Naive thymus-derived CD4-positive, alpha-beta T cell (primary cell): ENCODE measurements at regions not wholly inside any gene's neighbourhood (a gene's known extent, or its start where the extent isn't known, plus 50 kb on each side); places are given as distances from the start of the nearest gene placed in this dataset.

Experiments used
- ATAC-seq: fragments of 150-1000 bp; cut with Tn5 transposase; 2 replicates; pipeline ENCODE4 v1.10.0; 2021; ENCODE audit warnings: mild to moderate bottlenecking, moderate library complexity
- CTCF ChIA-PET: fragments of 350-600 bp; sonication (Branson Sonifier 250); formaldehyde crosslinking; loops from one replicate; lab custom pipeline; 2021; ENCODE audit warnings: antibody characterized with exemption; lab: Charles Lee
- POLR2A ChIA-PET: fragments of 350-600 bp; sonication (Branson Sonifier 250); formaldehyde crosslinking; loops from one replicate; lab custom pipeline; 2021; ENCODE audit warnings: antibody characterized with exemption, inconsistent platforms; lab: Charles Lee
- DNase-seq, 9 donors: peaks; one replicate each; pipeline versions ENCODE4 v3.0.0 to v3.0.0-alpha.2; 2020 to 2022; ENCODE audit warnings: mixed read lengths in 1 of 9
- H3K27ac ChIP-seq: one replicate; pipeline ENCODE4 v1.7.0; 2013; ENCODE audit warnings: mild to moderate bottlenecking, low read depth, low read length, moderate library complexity
- H3K27me3 ChIP-seq, 2 donors: one replicate each; pipeline ENCODE4 v1.7.0; 2013; ENCODE audit warnings: low read length in 2 of 2, mild to moderate bottlenecking in 2 of 2, moderate library complexity in 2 of 2; ENCODE audit not compliant: control insufficient read depth in 2 of 2, insufficient read depth in 2 of 2
- H3K36me3 ChIP-seq, 3 experiments: 1 replicate in 2 of 3; 2 replicates in 1 of 3; pipeline ENCODE4 v1.7.0; 2013; ENCODE audit warnings: low read length in 3 of 3, mild to moderate bottlenecking in 3 of 3, moderate library complexity in 1 of 3; ENCODE audit not compliant: insufficient read depth in 3 of 3, control insufficient read depth in 2 of 3
- H3K4me1 ChIP-seq, 2 donors: one replicate each; pipeline ENCODE4 v1.7.0; 2013; ENCODE audit warnings: low read length in 2 of 2, mild to moderate bottlenecking in 2 of 2, moderate library complexity in 1 of 2; ENCODE audit not compliant: control insufficient read depth in 2 of 2, insufficient read depth in 2 of 2
- H3K4me3 ChIP-seq: 2 replicates; pipeline ENCODE4 v1.7.0; 2013; ENCODE audit warnings: mild to moderate bottlenecking, low read length
- H3K9me3 ChIP-seq, 3 experiments: 1 replicate in 2 of 3; 2 replicates in 1 of 3; pipeline ENCODE4 v1.7.0; 2013; ENCODE audit warnings: low read length in 3 of 3; ENCODE audit not compliant: control insufficient read depth in 2 of 3
- H3K27ac Mint-ChIP-seq, 9 donors: one replicate each; pipeline ENCODE4 v1.8.0; 2020 to 2022; ENCODE audit warnings: mixed read lengths in 9 of 9, mild to moderate bottlenecking in 8 of 9, moderate library complexity in 5 of 9, inconsistent platforms in 2 of 9
- H3K27me3 Mint-ChIP-seq, 5 donors: one replicate each; pipeline ENCODE4 v1.8.0; 2021 to 2022; ENCODE audit warnings: mixed read lengths in 5 of 5, mild to moderate bottlenecking in 1 of 5
- H3K36me3 Mint-ChIP-seq, 5 donors: one replicate each; pipeline ENCODE4 v1.8.0; 2020 to 2022; ENCODE audit warnings: mixed read lengths in 5 of 5, mild to moderate bottlenecking in 3 of 5, inconsistent platforms in 1 of 5
- H3K4me1 Mint-ChIP-seq, 7 donors: one replicate each; pipeline ENCODE4 v1.8.0; 2020 to 2022; ENCODE audit warnings: mixed read lengths in 7 of 7, mild to moderate bottlenecking in 3 of 7, inconsistent platforms in 1 of 7
- H3K4me3 Mint-ChIP-seq, 10 donors: one replicate each; pipeline ENCODE4 v1.8.0; 2020 to 2022; ENCODE audit warnings: mild to moderate bottlenecking in 10 of 10, mixed read lengths in 10 of 10, moderate library complexity in 6 of 10, inconsistent platforms in 2 of 10
- H3K9me3 Mint-ChIP-seq, 11 donors: one replicate each; pipeline ENCODE4 v1.8.0; 2020 to 2022; ENCODE audit warnings: mixed read lengths in 11 of 11, mild to moderate bottlenecking in 4 of 11, inconsistent platforms in 1 of 11, moderate library complexity in 1 of 11
- intact Hi-C, 2 donors: fragments of 100-400 bp; cut with micrococcal nuclease; formaldehyde crosslinking; loops; one replicate each; pipeline ENCODE4 v1.15.1; 2023

DNA sequence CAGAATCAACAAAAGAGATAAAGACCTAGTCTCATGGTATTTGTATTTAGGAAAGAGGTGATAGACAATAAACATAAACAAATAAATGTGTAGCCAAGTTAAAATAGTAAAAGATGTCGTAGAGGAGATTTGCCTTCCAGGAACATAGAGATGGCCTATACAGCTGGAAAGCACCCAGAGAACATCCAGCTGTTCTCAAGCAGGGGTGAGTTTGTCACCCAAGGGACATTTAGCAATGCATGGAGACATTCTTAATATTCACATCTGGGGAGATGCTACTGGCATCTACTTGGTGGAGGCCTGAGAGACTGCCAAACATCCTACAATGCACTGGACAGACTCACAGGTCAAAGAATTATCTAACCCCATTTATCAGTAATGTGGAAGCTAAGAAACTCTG is 88.3 kb downstream of the C11orf87 start:
- no peak overlapping the region for H3K4me3 Mint-ChIP-seq
- H3K9me3 ChIP-seq, result no peaks in the 10 kb centered on the region
- no peaks in the 10 kb centered on the region for H3K36me3 ChIP-seq
- H3K4me3 ChIP-seq, result no peak overlapping the region
- intact Hi-C loops, result no loop called here
- no peak overlapping the region for H3K27ac ChIP-seq
- H3K9me3 Mint-ChIP-seq, result peaks cover 0 to 10% (median 0%) of the 10 kb centered on the region in 11 donors
- no peaks in the 10 kb centered on the region for H3K27me3 Mint-ChIP-seq
- no peak overlapping the region for H3K27ac Mint-ChIP-seq
- H3K27me3 ChIP-seq, result no peaks in the 10 kb centered on the region
- POLR2A ChIA-PET, result no interaction called here
- CTCF ChIA-PET, result no interaction called here
- H3K4me1 ChIP-seq, result no peaks in the 10 kb centered on the region
- no peak for DNase-seq
- no peak for ATAC-seq
- H3K36me3 Mint-ChIP-seq, result no peaks in the 10 kb centered on the region
- no peaks in the 10 kb centered on the region for H3K4me1 Mint-ChIP-seq

DNA sequence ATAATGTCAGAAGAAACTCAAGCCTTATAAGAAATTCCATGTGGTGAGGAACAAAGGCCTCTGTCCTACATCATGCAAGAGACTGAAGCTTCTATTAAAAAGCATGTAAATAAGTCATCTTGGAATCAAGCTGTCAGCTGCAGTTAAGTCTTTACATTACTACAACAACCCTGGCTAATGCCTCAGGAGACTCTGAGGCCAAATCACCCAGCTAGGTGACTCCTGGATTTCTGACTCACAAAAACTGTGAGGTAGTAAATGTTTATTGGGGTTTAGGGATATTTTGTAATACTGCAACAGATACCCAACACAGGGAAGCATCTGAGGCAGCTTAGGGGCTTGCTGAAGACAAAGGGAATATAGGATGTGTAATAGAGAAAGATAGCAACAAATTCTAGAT is 89.6 kb downstream of the C11orf87 start:
- Mint-ChIP-seq H3K27ac (no peak overlapping the region), H3K27me3 (no peaks in the 10 kb centered on the region), H3K36me3 (no peaks in the 10 kb centered on the region), H3K4me3 (no peak overlapping the region), H3K9me3 (peaks cover 0 to 13% (median 0%) of the 10 kb centered on the region in 11 donors), H3K4me1 (no peaks in the 10 kb centered on the region)
- intact Hi-C loops, result no loop called here
- Histone ChIP-seq H3K27ac (no peak overlapping the region), H3K4me1 (no peaks in the 10 kb centered on the region), H3K36me3 (no peaks in the 10 kb centered on the region), H3K9me3 (no peaks in the 10 kb centered on the region), H3K4me3 (no peak overlapping the region), H3K27me3 (no peaks in the 10 kb centered on the region)
- DNase-seq (no peak), ATAC-seq (no peak)
- CTCF ChIA-PET, result no interaction called here
- POLR2A ChIA-PET, result no interaction called here

- no peaks in the 10 kb centered on the region for H3K36me3 ChIP-seq
- H3K27me3 ChIP-seq, result no peaks in the 10 kb centered on the region
- no peak overlapping the region for H3K27ac Mint-ChIP-seq
- H3K9me3 ChIP-seq, result no peaks in the 10 kb centered on the region
- H3K36me3 Mint-ChIP-seq, result no peaks in the 10 kb centered on the region
- H3K4me1 ChIP-seq, result no peaks in the 10 kb centered on the region
- DNase-seq (no peak), ATAC-seq (no peak)
- no peak overlapping the region for H3K4me3 Mint-ChIP-seq
- H3K4me1 Mint-ChIP-seq, result no peaks in the 10 kb centered on the region
- no peak overlapping the region for H3K27ac ChIP-seq
- peaks cover 0 to 17% (median 0%) of the 10 kb centered on the region in 11 donors for H3K9me3 Mint-ChIP-seq
- CTCF ChIA-PET, result no interaction called here
- intact Hi-C loops, result no loop called here
- no peaks in the 10 kb centered on the region for H3K27me3 Mint-ChIP-seq
- POLR2A ChIA-PET, result no interaction called here
- H3K4me3 ChIP-seq, result no peak overlapping the region
Observed at GRCh38 chr11:109512249-109512648, 90.3 kb downstream of the C11orf87 start.

- intact Hi-C loops, result no loop called here
- no peaks in the 10 kb centered on the region for H3K27me3 ChIP-seq
Observed at GRCh38 chr11:109512680-109513079, 90.7 kb downstream of the C11orf87 start.

GRCh38 chr11:109514313-109515018 is 92.5 kb downstream of the C11orf87 start:
- DNase-seq, result no peak
- POLR2A ChIA-PET, result no interaction called here
- intact Hi-C loops, result no loop called here
- H3K27ac Mint-ChIP-seq, result no peak overlapping the region
- H3K27me3 Mint-ChIP-seq, result no peaks in the 10 kb centered on the region
- H3K9me3 Mint-ChIP-seq, result peaks cover 0 to 17% (median 0%) of the 10 kb centered on the region in 11 donors
- no peaks in the 10 kb centered on the region for H3K27me3 ChIP-seq
- no peak overlapping the region for H3K27ac ChIP-seq
- no peak overlapping the region for H3K4me3 Mint-ChIP-seq
- H3K4me1 ChIP-seq, result no peaks in the 10 kb centered on the region
- no peaks in the 10 kb centered on the region for H3K36me3 Mint-ChIP-seq
- no peak overlapping the region for H3K4me3 ChIP-seq
- no peaks in the 10 kb centered on the region for H3K36me3 ChIP-seq
- H3K9me3 ChIP-seq, result no peaks in the 10 kb centered on the region
- no peak for ATAC-seq
- H3K4me1 Mint-ChIP-seq, result no peaks in the 10 kb centered on the region
- CTCF ChIA-PET, result no interaction called here

More at GRCh38 chr11:109512680-109513079, 90.7 kb downstream of the C11orf87 start:
- Mint-ChIP-seq H3K27me3 (no peaks in the 10 kb centered on the region), H3K27ac (no peak overlapping the region), H3K4me1 (no peaks in the 10 kb centered on the region), H3K9me3 (peaks cover 0 to 17% (median 0%) of the 10 kb centered on the region in 11 donors), H3K4me3 (no peak overlapping the region), H3K36me3 (no peaks in the 10 kb centered on the region)
- Histone ChIP-seq H3K36me3 (no peaks in the 10 kb centered on the region), H3K4me1 (no peaks in the 10 kb centered on the region), H3K27ac (no peak overlapping the region), H3K4me3 (no peak overlapping the region), H3K9me3 (no peaks in the 10 kb centered on the region)
- ATAC-seq (no peak), DNase-seq (no peak)
- ChIA-PET POLR2A (no interaction called here), CTCF (no interaction called here)

GRCh38 chr11:109519253-109519652 is 97.3 kb downstream of the C11orf87 start:
- Histone ChIP-seq H3K36me3 (no peaks in the 10 kb centered on the region), H3K4me1 (no peaks in the 10 kb centered on the region), H3K27me3 (no peaks in the 10 kb centered on the region), H3K27ac (no peak overlapping the region), H3K4me3 (no peak overlapping the region), H3K9me3 (no peaks in the 10 kb centered on the region)
- no peak for ATAC-seq
- intact Hi-C loops, result no loop called here
- Mint-ChIP-seq H3K27ac (no peak overlapping the region), H3K4me1 (no peaks in the 10 kb centered on the region), H3K27me3 (no peaks in the 10 kb centered on the region), H3K36me3 (peaks cover 0 to 6% (median 0%) of the 10 kb centered on the region in 5 donors), H3K4me3 (no peak overlapping the region), H3K9me3 (peaks cover 0 to 23% (median 4%) of the 10 kb centered on the region in 11 donors)
- ChIA-PET POLR2A (no interaction called here), CTCF (no interaction called here)
- DNase-seq, result no peak

- Histone ChIP-seq H3K27ac (no peak overlapping the region), H3K36me3 (no peaks in the 10 kb centered on the region), H3K4me1 (no peaks in the 10 kb centered on the region), H3K4me3 (no peak overlapping the region), H3K27me3 (no peaks in the 10 kb centered on the region), H3K9me3 (no peaks in the 10 kb centered on the region)
- Mint-ChIP-seq H3K27ac (no peak overlapping the region), H3K4me3 (no peak overlapping the region), H3K9me3 (peaks cover 0 to 25% (median 6%) of the 10 kb centered on the region in 11 donors), H3K27me3 (no peaks in the 10 kb centered on the region), H3K4me1 (no peaks in the 10 kb centered on the region), H3K36me3 (peaks cover 0 to 6% (median 0%) of the 10 kb centered on the region in 5 donors)
- DNase-seq (no peak), ATAC-seq (no peak)
- ChIA-PET POLR2A (no interaction called here), CTCF (no interaction called here)
- intact Hi-C loops, result no loop called here
Observed at GRCh38 chr11:109521571-109522086, 99.6 kb downstream of the C11orf87 start.
